Naive B cell (primary cell): ENCODE measurements at regions not wholly inside any gene's neighbourhood (a gene's known extent, or its start where the extent isn't known, plus 50 kb on each side); places are given as distances from the start of the nearest gene placed in this dataset.

Experiments used
- ATAC-seq, 2 donors: fragments of 150-1000 bp; cut with Tn5 transposase; 2 replicates each; pipeline ENCODE4 v1.10.0; 2021; ENCODE audit warnings: low read depth in 2 of 2, mild to moderate bottlenecking in 2 of 2, moderate library complexity in 2 of 2
- DNase-seq: peaks from one replicate; pipeline ENCODE4 v3.0.0; 2022
- H3K27ac Mint-ChIP-seq, 6 donors: one replicate each; pipeline ENCODE4 v1.8.0; 2020 to 2022; ENCODE audit warnings: mild to moderate bottlenecking in 6 of 6, mixed read lengths in 6 of 6, moderate library complexity in 5 of 6, inconsistent platforms in 2 of 6
- H3K27me3 Mint-ChIP-seq, 3 donors: one replicate each; pipeline ENCODE4 v1.8.0; 2021 to 2022; ENCODE audit warnings: mixed read lengths in 3 of 3, mild to moderate bottlenecking in 1 of 3
- H3K36me3 Mint-ChIP-seq, 2 donors: one replicate each; pipeline ENCODE4 v1.8.0; 2020 to 2022; ENCODE audit warnings: mixed read lengths in 2 of 2, inconsistent platforms in 1 of 2, mild to moderate bottlenecking in 1 of 2
- H3K4me1 Mint-ChIP-seq, 3 donors: one replicate each; pipeline ENCODE4 v1.8.0; 2020 to 2022; ENCODE audit warnings: mixed read lengths in 3 of 3, inconsistent platforms in 1 of 3, mild to moderate bottlenecking in 1 of 3, moderate library complexity in 1 of 3
- H3K4me3 Mint-ChIP-seq, 8 donors: one replicate each; pipeline ENCODE4 v1.8.0; 2020 to 2022; ENCODE audit warnings: mild to moderate bottlenecking in 8 of 8, mixed read lengths in 8 of 8, moderate library complexity in 8 of 8, inconsistent platforms in 2 of 8
- H3K9me3 Mint-ChIP-seq, 7 donors: one replicate each; pipeline ENCODE4 v1.8.0; 2020 to 2022; ENCODE audit warnings: mixed read lengths in 7 of 7, mild to moderate bottlenecking in 5 of 7, inconsistent platforms in 2 of 7, moderate library complexity in 1 of 7

- Mint-ChIP-seq H3K4me1 (no peaks in the 10 kb centered on the region), H3K27me3 (no peaks in the 10 kb centered on the region), H3K36me3 (no peaks in the 10 kb centered on the region), H3K4me3 (no peak overlapping the region), H3K27ac (peak overlapping the region in 1 of 6 donors; percentile 77), H3K9me3 (peaks cover 0 to 2% (median 0%) of the 10 kb centered on the region in 7 donors)
- DNase-seq (no peak), ATAC-seq (no peak)
Measured at GRCh38 chr5:98099448-98100105, 673.9 kb upstream of the RGMB start.

- H3K36me3 Mint-ChIP-seq, result no peaks in the 10 kb centered on the region
- H3K27me3 Mint-ChIP-seq, result no peaks in the 10 kb centered on the region
- no peaks in the 10 kb centered on the region for H3K4me1 Mint-ChIP-seq
- no peak for DNase-seq
- H3K27ac Mint-ChIP-seq, result no peak overlapping the region
- no peak overlapping the region for H3K4me3 Mint-ChIP-seq
- peaks cover 0 to 2% (median 0%) of the 10 kb centered on the region in 7 donors for H3K9me3 Mint-ChIP-seq
- ATAC-seq, result no peak
Measured at GRCh38 chr5:98101131-98101530, 672.3 kb upstream of the RGMB start.

GRCh38 chr5:98102936-98103335 lies 670.5 kb upstream of the RGMB start:
- H3K4me1 Mint-ChIP-seq, result no peaks in the 10 kb centered on the region
- no peaks in the 10 kb centered on the region for H3K9me3 Mint-ChIP-seq
- DNase-seq (no peak), ATAC-seq (no peak)
- H3K4me3 Mint-ChIP-seq, result no peak overlapping the region
- no peak overlapping the region for H3K27ac Mint-ChIP-seq
- no peaks in the 10 kb centered on the region for H3K36me3 Mint-ChIP-seq
- no peaks in the 10 kb centered on the region for H3K27me3 Mint-ChIP-seq

- H3K4me3 Mint-ChIP-seq, result no peak overlapping the region
- ATAC-seq (no peak), DNase-seq (no peak)
- H3K27me3 Mint-ChIP-seq, result no peaks in the 10 kb centered on the region
- H3K36me3 Mint-ChIP-seq, result no peaks in the 10 kb centered on the region
- no peaks in the 10 kb centered on the region for H3K9me3 Mint-ChIP-seq
- H3K27ac Mint-ChIP-seq, result no peak overlapping the region
- no peaks in the 10 kb centered on the region for H3K4me1 Mint-ChIP-seq
Measured at GRCh38 chr5:98103807-98104206, 669.7 kb upstream of the RGMB start.

GRCh38 chr5:98104454-98105188 lies 668.8 kb upstream of the RGMB start:
- DNase-seq (no peak), ATAC-seq (no peak)
- Mint-ChIP-seq H3K36me3 (no peaks in the 10 kb centered on the region), H3K4me3 (no peak overlapping the region), H3K27ac (no peak overlapping the region), H3K4me1 (no peaks in the 10 kb centered on the region), H3K9me3 (no peaks in the 10 kb centered on the region), H3K27me3 (no peaks in the 10 kb centered on the region)

GRCh38 chr5:98105681-98106080 lies 667.8 kb upstream of the RGMB start:
- Mint-ChIP-seq H3K36me3 (no peaks in the 10 kb centered on the region), H3K9me3 (no peaks in the 10 kb centered on the region), H3K4me1 (no peaks in the 10 kb centered on the region), H3K4me3 (no peak overlapping the region), H3K27me3 (no peaks in the 10 kb centered on the region), H3K27ac (no peak overlapping the region)
- ATAC-seq (no peak), DNase-seq (no peak)

- DNase-seq (no peak), ATAC-seq (no peak)
- no peaks in the 10 kb centered on the region for H3K9me3 Mint-ChIP-seq
- no peak overlapping the region for H3K4me3 Mint-ChIP-seq
- peak overlapping the region in 1 of 6 donors; percentile 36 for H3K27ac Mint-ChIP-seq
- no peaks in the 10 kb centered on the region for H3K27me3 Mint-ChIP-seq
- H3K36me3 Mint-ChIP-seq, result no peaks in the 10 kb centered on the region
- no peaks in the 10 kb centered on the region for H3K4me1 Mint-ChIP-seq
Measured at GRCh38 chr5:98106116-98107031, 667.1 kb upstream of the RGMB start.

GRCh38 chr5:98108497-98108896 lies 665.0 kb upstream of the RGMB start:
- ATAC-seq (no peak), DNase-seq (no peak)
- Mint-ChIP-seq H3K4me3 (no peak overlapping the region), H3K27ac (no peak overlapping the region), H3K36me3 (no peaks in the 10 kb centered on the region), H3K9me3 (no peaks in the 10 kb centered on the region), H3K27me3 (no peaks in the 10 kb centered on the region), H3K4me1 (no peaks in the 10 kb centered on the region)

GRCh38 chr5:98109561-98110006 lies 663.9 kb upstream of the RGMB start:
- ATAC-seq, result no peak
- DNase-seq, result no peak
- H3K27me3 Mint-ChIP-seq, result no peaks in the 10 kb centered on the region
- H3K4me1 Mint-ChIP-seq, result no peaks in the 10 kb centered on the region
- no peak overlapping the region for H3K4me3 Mint-ChIP-seq
- no peak overlapping the region for H3K27ac Mint-ChIP-seq
- peaks cover 0 to under 1% (median 0%) of the 10 kb centered on the region in 7 donors for H3K9me3 Mint-ChIP-seq
- H3K36me3 Mint-ChIP-seq, result no peaks in the 10 kb centered on the region

GRCh38 chr5:98110282-98110691 lies 663.2 kb upstream of the RGMB start:
- H3K27me3 Mint-ChIP-seq, result no peaks in the 10 kb centered on the region
- no peak overlapping the region for H3K27ac Mint-ChIP-seq
- no peak for DNase-seq
- no peaks in the 10 kb centered on the region for H3K36me3 Mint-ChIP-seq
- H3K4me3 Mint-ChIP-seq, result no peak overlapping the region
- H3K9me3 Mint-ChIP-seq, result peaks cover 0 to 3% (median 0%) of the 10 kb centered on the region in 7 donors
- H3K4me1 Mint-ChIP-seq, result no peaks in the 10 kb centered on the region
- ATAC-seq, result no peak

GRCh38 chr5:98110791-98111190 lies 662.7 kb upstream of the RGMB start:
- Mint-ChIP-seq H3K4me1 (no peaks in the 10 kb centered on the region), H3K27me3 (no peaks in the 10 kb centered on the region), H3K27ac (no peak overlapping the region), H3K9me3 (peaks cover 0 to 3% (median 0%) of the 10 kb centered on the region in 7 donors), H3K36me3 (no peaks in the 10 kb centered on the region), H3K4me3 (no peak overlapping the region)
- no peak for DNase-seq
- no peak for ATAC-seq

- no peak for DNase-seq
- no peaks in the 10 kb centered on the region for H3K36me3 Mint-ChIP-seq
- H3K4me1 Mint-ChIP-seq, result no peaks in the 10 kb centered on the region
- H3K27me3 Mint-ChIP-seq, result no peaks in the 10 kb centered on the region
- H3K9me3 Mint-ChIP-seq, result peaks cover 0 to 7% (median 0%) of the 10 kb centered on the region in 7 donors
- no peak overlapping the region for H3K27ac Mint-ChIP-seq
- no peak overlapping the region for H3K4me3 Mint-ChIP-seq
- no peak for ATAC-seq
Measured at GRCh38 chr5:98111686-98112085, 661.8 kb upstream of the RGMB start.

GRCh38 chr5:98121036-98121936 lies 652.2 kb upstream of the RGMB start:
- DNase-seq (no peak), ATAC-seq (no peak)
- Mint-ChIP-seq H3K4me3 (no peak overlapping the region), H3K27ac (no peak overlapping the region), H3K4me1 (no peaks in the 10 kb centered on the region), H3K27me3 (no peaks in the 10 kb centered on the region), H3K9me3 (peaks cover 0 to 12% (median 5%) of the 10 kb centered on the region in 7 donors), H3K36me3 (no peaks in the 10 kb centered on the region)
